ENCODE measurements at regions not wholly inside any gene's neighbourhood (a gene's known extent, or its start where the extent isn't known, plus 50 kb on each side); places are given as distances from the start of the nearest gene placed in this dataset.

DNA sequence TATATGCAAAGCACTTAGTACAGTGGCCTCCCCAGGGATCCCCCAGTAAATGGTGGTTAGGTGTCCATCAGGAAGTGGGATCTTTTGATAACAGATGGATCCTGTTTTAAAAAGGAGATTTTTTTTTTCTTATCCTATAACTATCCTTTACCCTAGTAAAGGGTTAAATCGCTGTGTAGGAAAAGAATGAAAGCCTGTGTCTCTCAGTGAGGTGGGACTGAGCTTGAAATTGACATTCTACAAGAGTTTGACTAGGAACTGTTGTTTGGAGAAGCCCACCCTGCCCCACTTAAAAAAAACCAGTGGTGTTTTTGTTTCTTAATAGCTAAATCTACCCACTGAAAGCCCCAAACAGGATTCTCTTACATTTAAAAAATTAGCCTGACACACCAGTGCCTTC lies 112.2 kb upstream of the EGLN3 start:
- TF ChIP-seq, protein P1, sequence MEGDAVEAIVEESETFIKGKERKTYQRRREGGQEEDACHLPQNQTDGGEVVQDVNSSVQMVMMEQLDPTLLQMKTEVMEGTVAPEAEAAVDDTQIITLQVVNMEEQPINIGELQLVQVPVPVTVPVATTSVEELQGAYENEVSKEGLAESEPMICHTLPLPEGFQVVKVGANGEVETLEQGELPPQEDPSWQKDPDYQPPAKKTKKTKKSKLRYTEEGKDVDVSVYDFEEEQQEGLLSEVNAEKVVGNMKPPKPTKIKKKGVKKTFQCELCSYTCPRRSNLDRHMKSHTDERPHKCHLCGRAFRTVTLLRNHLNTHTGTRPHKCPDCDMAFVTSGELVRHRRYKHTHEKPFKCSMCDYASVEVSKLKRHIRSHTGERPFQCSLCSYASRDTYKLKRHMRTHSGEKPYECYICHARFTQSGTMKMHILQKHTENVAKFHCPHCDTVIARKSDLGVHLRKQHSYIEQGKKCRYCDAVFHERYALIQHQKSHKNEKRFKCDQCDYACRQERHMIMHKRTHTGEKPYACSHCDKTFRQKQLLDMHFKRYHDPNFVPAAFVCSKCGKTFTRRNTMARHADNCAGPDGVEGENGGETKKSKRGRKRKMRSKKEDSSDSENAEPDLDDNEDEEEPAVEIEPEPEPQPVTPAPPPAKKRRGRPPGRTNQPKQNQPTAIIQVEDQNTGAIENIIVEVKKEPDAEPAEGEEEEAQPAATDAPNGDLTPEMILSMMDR (IDR thresholded peaks at IDR 0.05), result no peak
- TF ChIP-seq POLR2A (IDR thresholded peaks at IDR 0.05), result no peak
- no peak for TF ChIP-seq EP300 (IDR thresholded peaks at IDR 0.05)
